ENCODE measurements at regions not wholly inside any gene's neighbourhood (a gene's known extent, or its start where the extent isn't known, plus 50 kb on each side); places are given as distances from the start of the nearest gene placed in this dataset.
A peak's percentile ranks its signal among the peaks of the same experiment; 100 is the strongest.

DNA sequence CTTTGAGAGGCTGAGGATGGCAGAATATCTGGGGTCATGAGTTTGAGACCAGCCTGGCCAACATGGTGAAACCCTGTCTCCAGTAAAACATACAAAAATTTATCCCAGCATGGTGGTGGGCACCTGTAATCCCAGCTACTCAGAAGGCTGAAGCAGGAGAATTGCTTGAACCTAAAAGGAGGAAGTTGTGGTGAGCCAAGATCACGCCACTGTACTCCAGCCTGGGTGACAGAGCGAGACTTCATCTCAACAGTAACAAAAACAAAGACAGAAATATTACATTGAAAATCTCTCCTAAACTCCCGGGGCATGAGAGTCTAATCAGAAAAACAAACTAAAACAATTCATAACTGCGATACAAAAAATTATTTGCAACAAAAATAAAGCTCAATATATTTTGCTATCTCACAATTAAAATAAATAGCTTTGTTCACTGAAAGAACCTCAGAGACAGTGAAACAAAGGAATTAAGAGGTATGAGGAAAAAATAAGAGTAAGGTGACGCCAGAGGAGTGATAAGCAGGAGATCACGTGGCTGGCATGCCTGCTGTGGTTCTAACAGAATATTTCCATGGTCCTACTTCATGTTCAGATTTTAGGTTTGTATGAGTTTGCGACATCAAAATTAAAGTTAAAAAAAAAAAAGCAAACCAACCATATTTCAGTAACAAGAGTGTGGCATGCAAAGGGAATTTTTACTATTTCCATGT, 527.7 kb upstream of the POM121L12 start:
- ChIA-PET CTCF (no interaction called here), POLR2A (no interaction called here)
- no peaks in the 10 kb centered on the region for H3K9me3 ChIP-seq (ENCODE audit: control extremely low read depth in 1 of 5, control insufficient read depth in 4 of 5, insufficient read depth in 2 of 5, low read depth in 1 of 5, low read length in 4 of 5)
- H3K27ac ChIP-seq (ENCODE audit: insufficient read depth in 1 of 2, low read depth in 1 of 2, low read length in 2 of 2, poor library complexity in 1 of 2, severe bottlenecking in 2 of 2): peak overlapping the region; percentile 40 to 70
- no peaks in the 10 kb centered on the region for H3K36me3 ChIP-seq (ENCODE audit: control insufficient read depth in 4 of 4, insufficient read depth in 4 of 4, low read length in 3 of 4)
- H3K4me1 ChIP-seq (ENCODE audit: control extremely low read depth in 1 of 4, control insufficient read depth in 4 of 4, insufficient read depth in 4 of 4, low read length in 3 of 4): peaks cover 8 to 30% (median 19%) of the 10 kb centered on the region in 4 experiments
- peak overlapping the region in 2 of 7 experiments; percentile 51 to 55 for H3K4me3 ChIP-seq (ENCODE audit: control insufficient read depth in 1 of 7, extremely low read depth in 1 of 7, insufficient read depth in 4 of 7, low read depth in 2 of 7, low read length in 6 of 7)
- peak; percentile 56 to 81 (median 81) for DNase-seq
- H3K27me3 ChIP-seq (replicated peaks in 2 of 5; ENCODE audit: control insufficient read depth in 4 of 5, insufficient read depth in 5 of 5, low read length in 4 of 5): no peaks in the 10 kb centered on the region
- WGBS (ENCODE audit: insufficient coverage): 20% methylated on average over 1 of the region's 7 CpGs

DNA sequence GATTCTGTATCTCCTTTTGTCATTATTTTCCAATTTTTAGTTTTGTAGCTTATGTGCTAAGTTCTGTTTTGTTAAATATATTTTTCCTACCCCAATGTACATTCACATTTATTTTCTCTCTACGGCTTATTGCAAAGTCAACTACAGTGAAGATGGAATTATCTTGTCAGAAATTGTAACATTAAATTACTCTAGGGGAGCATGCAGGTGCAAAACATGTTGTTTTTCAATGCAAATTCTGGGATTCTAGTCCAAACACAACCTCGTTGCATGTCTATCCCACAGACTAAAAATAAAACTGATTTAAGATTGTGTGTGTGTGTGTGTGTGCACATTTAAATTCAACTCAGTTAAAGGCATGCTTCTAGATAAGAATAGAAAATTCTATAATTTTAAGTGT, 529.1 kb upstream of the POM121L12 start:
- Histone ChIP-seq H3K4me1 (ENCODE audit: control extremely low read depth in 1 of 4, control insufficient read depth in 4 of 4, insufficient read depth in 4 of 4, low read length in 3 of 4) (peaks cover 8 to 36% (median 27%) of the 10 kb centered on the region in 4 experiments), H3K9me3 (ENCODE audit: control extremely low read depth in 1 of 5, control insufficient read depth in 4 of 5, insufficient read depth in 2 of 5, low read depth in 1 of 5, low read length in 4 of 5) (no peaks in the 10 kb centered on the region), H3K4me3 (ENCODE audit: control insufficient read depth in 1 of 7, extremely low read depth in 1 of 7, insufficient read depth in 4 of 7, low read depth in 2 of 7, low read length in 6 of 7) (no peak overlapping the region), H3K36me3 (ENCODE audit: control insufficient read depth in 4 of 4, insufficient read depth in 4 of 4, low read length in 3 of 4) (no peaks in the 10 kb centered on the region), H3K27me3 (replicated peaks in 2 of 5; ENCODE audit: control insufficient read depth in 4 of 5, insufficient read depth in 5 of 5, low read length in 4 of 5) (no peaks in the 10 kb centered on the region), H3K27ac (ENCODE audit: insufficient read depth in 1 of 2, low read depth in 1 of 2, low read length in 2 of 2, poor library complexity in 1 of 2, severe bottlenecking in 2 of 2) (no peak overlapping the region)
- CTCF ChIA-PET: no interaction called here
- WGBS (ENCODE audit: insufficient coverage): no CpG with 5 or more reads among the region's 2 CpGs
- no peak for DNase-seq
- POLR2A ChIA-PET: no interaction called here

DNA sequence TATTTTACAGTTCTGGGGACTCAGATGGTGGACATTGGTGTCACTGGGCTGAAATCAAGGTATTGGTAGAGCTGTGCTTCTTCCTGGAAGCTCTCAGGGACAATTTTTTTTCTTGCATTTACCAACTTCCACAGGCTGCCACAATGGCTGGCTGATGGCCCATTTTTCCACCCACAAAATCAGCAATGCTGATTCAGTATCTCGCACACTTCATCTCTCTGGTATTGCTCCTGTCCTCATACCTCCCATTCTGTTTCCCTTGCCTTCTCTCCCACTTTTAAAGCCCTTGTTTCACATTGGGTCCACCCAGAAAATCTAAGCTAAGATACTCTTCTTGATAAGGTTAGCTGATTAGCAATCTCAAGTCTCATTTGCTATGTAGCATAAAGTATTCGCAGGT, 530.9 kb upstream of the POM121L12 start:
- CTCF ChIA-PET: no interaction called here
- no peak overlapping the region for H3K27ac ChIP-seq (ENCODE audit: insufficient read depth in 1 of 2, low read depth in 1 of 2, low read length in 2 of 2, poor library complexity in 1 of 2, severe bottlenecking in 2 of 2)
- H3K27me3 ChIP-seq (replicated peaks in 2 of 5; ENCODE audit: control insufficient read depth in 4 of 5, insufficient read depth in 5 of 5, low read length in 4 of 5): no peaks in the 10 kb centered on the region
- 100% methylated on average over 2 of the region's 2 CpGs for WGBS (ENCODE audit: insufficient coverage)
- no peaks in the 10 kb centered on the region for H3K9me3 ChIP-seq (ENCODE audit: control extremely low read depth in 1 of 5, control insufficient read depth in 4 of 5, insufficient read depth in 2 of 5, low read depth in 1 of 5, low read length in 4 of 5)
- peaks cover 10 to 47% (median 41%) of the 10 kb centered on the region in 4 experiments for H3K4me1 ChIP-seq (ENCODE audit: control extremely low read depth in 1 of 4, control insufficient read depth in 4 of 4, insufficient read depth in 4 of 4, low read length in 3 of 4)
- POLR2A ChIA-PET: no interaction called here
- DNase-seq: no peak
- no peak overlapping the region for H3K4me3 ChIP-seq (ENCODE audit: control insufficient read depth in 1 of 7, extremely low read depth in 1 of 7, insufficient read depth in 4 of 7, low read depth in 2 of 7, low read length in 6 of 7)
- H3K36me3 ChIP-seq (ENCODE audit: control insufficient read depth in 4 of 4, insufficient read depth in 4 of 4, low read length in 3 of 4): no peaks in the 10 kb centered on the region

DNA sequence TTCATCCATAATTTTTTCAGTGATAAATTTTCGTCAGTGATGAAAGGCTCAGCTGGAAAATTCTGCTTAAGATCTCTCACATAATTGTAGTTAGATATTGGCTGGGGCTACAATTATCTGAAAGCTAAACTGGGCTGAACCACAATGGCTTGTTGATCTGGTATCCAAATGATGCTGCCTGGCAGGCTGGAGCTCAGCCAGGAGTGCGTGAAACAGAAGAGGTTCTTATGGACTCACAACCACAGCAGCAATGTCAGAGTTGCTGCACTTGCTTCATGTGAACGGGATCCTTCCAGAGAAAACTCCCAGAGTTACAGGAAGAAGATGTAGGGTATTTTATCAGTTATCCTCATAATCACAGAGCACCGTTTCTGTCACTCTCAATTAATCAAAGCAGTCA, 533.2 kb upstream of the POM121L12 start:
- Histone ChIP-seq H3K4me1 (ENCODE audit: control extremely low read depth in 1 of 4, control insufficient read depth in 4 of 4, insufficient read depth in 4 of 4, low read length in 3 of 4) (peaks cover 10 to 42% (median 30%) of the 10 kb centered on the region in 4 experiments), H3K27me3 (replicated peaks in 2 of 5; ENCODE audit: control insufficient read depth in 4 of 5, insufficient read depth in 5 of 5, low read length in 4 of 5) (no peaks in the 10 kb centered on the region), H3K9me3 (ENCODE audit: control extremely low read depth in 1 of 5, control insufficient read depth in 4 of 5, insufficient read depth in 2 of 5, low read depth in 1 of 5, low read length in 4 of 5) (no peaks in the 10 kb centered on the region), H3K36me3 (ENCODE audit: control insufficient read depth in 4 of 4, insufficient read depth in 4 of 4, low read length in 3 of 4) (no peaks in the 10 kb centered on the region), H3K4me3 (ENCODE audit: control insufficient read depth in 1 of 7, extremely low read depth in 1 of 7, insufficient read depth in 4 of 7, low read depth in 2 of 7, low read length in 6 of 7) (no peak overlapping the region), H3K27ac (ENCODE audit: insufficient read depth in 1 of 2, low read depth in 1 of 2, low read length in 2 of 2, poor library complexity in 1 of 2, severe bottlenecking in 2 of 2) (no peak overlapping the region)
- 78% methylated on average over 1 of the region's 4 CpGs for WGBS (ENCODE audit: insufficient coverage)
- DNase-seq: no peak
- ChIA-PET POLR2A (no interaction called here), CTCF (no interaction called here)

DNA sequence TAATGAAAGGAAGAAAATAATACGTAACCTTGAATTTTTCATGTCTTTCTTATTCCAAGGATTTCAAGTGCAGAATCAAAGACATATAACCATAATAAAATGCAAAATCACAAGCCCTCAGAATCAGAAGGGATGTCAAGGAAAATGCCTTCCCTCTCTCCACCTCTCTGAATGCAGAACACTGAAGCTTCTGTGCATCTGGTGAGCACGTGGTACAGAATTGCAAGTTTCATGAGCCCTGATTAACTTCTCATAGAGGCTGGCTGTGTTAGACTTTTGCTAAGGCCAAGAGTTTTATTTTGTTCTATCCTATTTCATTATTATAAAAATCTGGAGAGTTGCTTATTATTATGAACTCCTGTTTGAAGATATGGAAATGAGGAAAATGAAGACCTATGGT, 533.7 kb upstream of the POM121L12 start:
- ChIA-PET CTCF (no interaction called here), POLR2A (no interaction called here)
- Histone ChIP-seq H3K4me1 (ENCODE audit: control extremely low read depth in 1 of 4, control insufficient read depth in 4 of 4, insufficient read depth in 4 of 4, low read length in 3 of 4) (peaks cover 4 to 39% (median 28%) of the 10 kb centered on the region in 4 experiments), H3K27ac (ENCODE audit: insufficient read depth in 1 of 2, low read depth in 1 of 2, low read length in 2 of 2, poor library complexity in 1 of 2, severe bottlenecking in 2 of 2) (no peak overlapping the region), H3K27me3 (replicated peaks in 2 of 5; ENCODE audit: control insufficient read depth in 4 of 5, insufficient read depth in 5 of 5, low read length in 4 of 5) (no peaks in the 10 kb centered on the region), H3K4me3 (ENCODE audit: control insufficient read depth in 1 of 7, extremely low read depth in 1 of 7, insufficient read depth in 4 of 7, low read depth in 2 of 7, low read length in 6 of 7) (no peak overlapping the region), H3K36me3 (ENCODE audit: control insufficient read depth in 4 of 4, insufficient read depth in 4 of 4, low read length in 3 of 4) (no peaks in the 10 kb centered on the region), H3K9me3 (ENCODE audit: control extremely low read depth in 1 of 5, control insufficient read depth in 4 of 5, insufficient read depth in 2 of 5, low read depth in 1 of 5, low read length in 4 of 5) (no peaks in the 10 kb centered on the region)
- no peak for DNase-seq
- WGBS (ENCODE audit: insufficient coverage): 100% methylated on average over 1 of the region's 2 CpGs

DNA sequence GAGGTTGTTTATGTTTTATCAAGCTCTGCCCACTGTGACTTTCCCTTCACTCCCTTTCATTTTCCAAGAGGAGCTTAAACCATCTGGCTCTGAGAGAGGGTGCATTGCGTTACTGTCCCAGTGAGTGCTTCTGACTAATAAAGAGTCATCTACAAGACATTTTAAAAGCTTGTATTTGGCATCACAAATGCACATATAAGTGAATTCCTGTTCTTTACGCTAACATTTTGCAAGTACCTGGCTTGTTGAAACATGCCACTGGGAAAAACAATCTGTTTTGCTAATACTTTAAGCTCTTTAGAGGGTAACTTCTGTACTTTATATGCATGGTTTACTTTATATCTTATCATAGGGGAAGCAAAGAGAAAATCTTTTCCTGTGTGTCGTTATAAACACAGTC, 534.6 kb upstream of the POM121L12 start:
- no peaks in the 10 kb centered on the region for H3K9me3 ChIP-seq (ENCODE audit: control extremely low read depth in 1 of 5, control insufficient read depth in 4 of 5, insufficient read depth in 2 of 5, low read depth in 1 of 5, low read length in 4 of 5)
- H3K27ac ChIP-seq (ENCODE audit: insufficient read depth in 1 of 2, low read depth in 1 of 2, low read length in 2 of 2, poor library complexity in 1 of 2, severe bottlenecking in 2 of 2): peak overlapping the region in 1 of 2 experiments; percentile 36

DNA sequence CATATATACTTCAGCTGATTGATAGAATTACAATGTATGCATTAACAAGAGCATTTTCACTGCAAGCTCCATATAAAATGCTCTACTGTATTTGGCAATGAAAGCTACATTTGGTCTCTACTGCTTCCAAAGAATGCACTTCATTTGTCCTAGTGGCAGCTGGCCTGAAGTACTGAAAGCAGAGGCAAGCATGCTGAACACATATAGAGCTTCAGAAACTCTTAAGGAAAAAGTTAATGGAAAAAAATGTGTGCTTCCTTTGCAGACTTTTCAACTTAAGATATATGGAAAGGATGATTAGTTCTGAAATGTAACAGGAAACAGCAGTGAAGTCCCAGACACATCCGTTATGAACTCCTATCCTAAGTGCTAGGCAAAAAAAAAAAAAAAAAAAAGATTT, 537.1 kb upstream of the POM121L12 start:
- WGBS (ENCODE audit: insufficient coverage): no CpG with 5 or more reads among the region's 1 CpG
- Histone ChIP-seq H3K27ac (ENCODE audit: insufficient read depth in 1 of 2, low read depth in 1 of 2, low read length in 2 of 2, poor library complexity in 1 of 2, severe bottlenecking in 2 of 2) (no peak overlapping the region), H3K27me3 (replicated peaks in 2 of 5; ENCODE audit: control insufficient read depth in 4 of 5, insufficient read depth in 5 of 5, low read length in 4 of 5) (no peaks in the 10 kb centered on the region), H3K4me1 (ENCODE audit: control extremely low read depth in 1 of 4, control insufficient read depth in 4 of 4, insufficient read depth in 4 of 4, low read length in 3 of 4) (peaks cover 2 to 34% (median 22%) of the 10 kb centered on the region in 4 experiments), H3K36me3 (ENCODE audit: control insufficient read depth in 4 of 4, insufficient read depth in 4 of 4, low read length in 3 of 4) (no peaks in the 10 kb centered on the region), H3K4me3 (ENCODE audit: control insufficient read depth in 1 of 7, extremely low read depth in 1 of 7, insufficient read depth in 4 of 7, low read depth in 2 of 7, low read length in 6 of 7) (no peak overlapping the region), H3K9me3 (ENCODE audit: control extremely low read depth in 1 of 5, control insufficient read depth in 4 of 5, insufficient read depth in 2 of 5, low read depth in 1 of 5, low read length in 4 of 5) (peaks cover 0 to 1% (median 0%) of the 10 kb centered on the region in 5 experiments)
- POLR2A ChIA-PET: no interaction called here
- CTCF ChIA-PET: no interaction called here
- peak; percentile 16 to 47 (median 40) for DNase-seq

More for the DNA sequence above, 534.6 kb upstream of the POM121L12 start:
- ChIA-PET CTCF (interaction anchor here (0.6 kb wide), 1 partner anchor 207 kb away, joined by 3 read pairs; no protein-coding TSS in a partner anchor), POLR2A (no interaction called here)
- peak overlapping the region in 2 of 7 experiments; percentile 14 to 22 for H3K4me3 ChIP-seq (ENCODE audit: control insufficient read depth in 1 of 7, extremely low read depth in 1 of 7, insufficient read depth in 4 of 7, low read depth in 2 of 7, low read length in 6 of 7)
- peaks cover 2 to 34% (median 23%) of the 10 kb centered on the region in 4 experiments for H3K4me1 ChIP-seq (ENCODE audit: control extremely low read depth in 1 of 4, control insufficient read depth in 4 of 4, insufficient read depth in 4 of 4, low read length in 3 of 4)
- DNase-seq: peak; percentile 13 to 45 (median 28)
- 70% methylated on average over 2 of the region's 3 CpGs for WGBS (ENCODE audit: insufficient coverage)
- no peaks in the 10 kb centered on the region for H3K36me3 ChIP-seq (ENCODE audit: control insufficient read depth in 4 of 4, insufficient read depth in 4 of 4, low read length in 3 of 4)
- H3K27me3 ChIP-seq (replicated peaks in 2 of 5; ENCODE audit: control insufficient read depth in 4 of 5, insufficient read depth in 5 of 5, low read length in 4 of 5): no peaks in the 10 kb centered on the region
